ENCODE measurements at regions not wholly inside any gene's neighbourhood (a gene's known extent, or its start where the extent isn't known, plus 50 kb on each side); places are given as distances from the start of the nearest gene placed in this dataset.

GRCh38 chr2:150101947-150102346, 385.5 kb downstream of the RND3 start:
- TF ChIP-seq CTCF (conservative IDR thresholded peaks at IDR 0.05 in 1 of 2, IDR thresholded peaks at IDR 0.05 in 1 of 2; ENCODE audit: extremely low read depth in 1 of 2, insufficient read depth in 1 of 2, low read depth in 1 of 2, low read length in 2 of 2) (no peak), EZH2 (IDR thresholded peaks at IDR 0.05; ENCODE audit: borderline replicate concordance, low read length) (no peak)
